Endothelial cell (in vitro differentiated cells): ENCODE measurements at regions not wholly inside any gene's neighbourhood (a gene's known extent, or its start where the extent isn't known, plus 50 kb on each side); places are given as distances from the start of the nearest gene placed in this dataset.

Experiments
- DNase-seq: peaks from one replicate; pipeline ENCODE4 v3.0.0; 2021; ENCODE audit warnings: low spot score
- H3K27ac Mint-ChIP-seq: one replicate; pipeline ENCODE4 v1.8.0; 2021; ENCODE audit warnings: mixed read lengths, inconsistent platforms; ENCODE audit not compliant: unreplicated experiment
- H3K27me3 Mint-ChIP-seq: one replicate; pipeline ENCODE4 v1.8.0; 2021; ENCODE audit warnings: mild to moderate bottlenecking, moderate library complexity, mixed read lengths, inconsistent platforms; ENCODE audit not compliant: unreplicated experiment
- H3K36me3 Mint-ChIP-seq: one replicate; pipeline ENCODE4 v1.8.0; 2021; ENCODE audit warnings: mild to moderate bottlenecking, low read depth, mixed read lengths, inconsistent platforms; ENCODE audit not compliant: unreplicated experiment
- H3K4me1 Mint-ChIP-seq: one replicate; pipeline ENCODE4 v1.8.0; 2021; ENCODE audit warnings: mild to moderate bottlenecking, mixed read lengths, inconsistent platforms; ENCODE audit not compliant: unreplicated experiment
- H3K4me3 Mint-ChIP-seq: one replicate; pipeline ENCODE4 v1.8.0; 2021; ENCODE audit warnings: mild to moderate bottlenecking, mixed read lengths, inconsistent platforms; ENCODE audit not compliant: unreplicated experiment
- H3K9me3 Mint-ChIP-seq: one replicate; pipeline ENCODE4 v1.8.0; 2021; ENCODE audit warnings: mixed read lengths, inconsistent platforms; ENCODE audit not compliant: unreplicated experiment
- TF ChIP-seq, protein P1 (sequence below): fragments of 200-600 bp; sonication (generic); IDR thresholded peaks from one replicate; pipeline ENCODE4 v1.5.0; 2021; ENCODE audit warnings: antibody characterized with exemption; ENCODE audit not compliant: unreplicated experiment

GRCh38 chr16:64364416-64364815, 757.4 kb downstream of the CDH11 start:
- Mint-ChIP-seq H3K27me3 (no peaks in the 10 kb centered on the region), H3K36me3 (no peaks in the 10 kb centered on the region), H3K9me3 (no peaks in the 10 kb centered on the region), H3K4me3 (no peak overlapping the region), H3K27ac (no peak overlapping the region), H3K4me1 (peaks cover 5% of the 10 kb centered on the region)
- no peak for DNase-seq
- TF ChIP-seq, protein P1, sequence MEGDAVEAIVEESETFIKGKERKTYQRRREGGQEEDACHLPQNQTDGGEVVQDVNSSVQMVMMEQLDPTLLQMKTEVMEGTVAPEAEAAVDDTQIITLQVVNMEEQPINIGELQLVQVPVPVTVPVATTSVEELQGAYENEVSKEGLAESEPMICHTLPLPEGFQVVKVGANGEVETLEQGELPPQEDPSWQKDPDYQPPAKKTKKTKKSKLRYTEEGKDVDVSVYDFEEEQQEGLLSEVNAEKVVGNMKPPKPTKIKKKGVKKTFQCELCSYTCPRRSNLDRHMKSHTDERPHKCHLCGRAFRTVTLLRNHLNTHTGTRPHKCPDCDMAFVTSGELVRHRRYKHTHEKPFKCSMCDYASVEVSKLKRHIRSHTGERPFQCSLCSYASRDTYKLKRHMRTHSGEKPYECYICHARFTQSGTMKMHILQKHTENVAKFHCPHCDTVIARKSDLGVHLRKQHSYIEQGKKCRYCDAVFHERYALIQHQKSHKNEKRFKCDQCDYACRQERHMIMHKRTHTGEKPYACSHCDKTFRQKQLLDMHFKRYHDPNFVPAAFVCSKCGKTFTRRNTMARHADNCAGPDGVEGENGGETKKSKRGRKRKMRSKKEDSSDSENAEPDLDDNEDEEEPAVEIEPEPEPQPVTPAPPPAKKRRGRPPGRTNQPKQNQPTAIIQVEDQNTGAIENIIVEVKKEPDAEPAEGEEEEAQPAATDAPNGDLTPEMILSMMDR, result no peak

- peaks cover 5% of the 10 kb centered on the region for H3K4me1 Mint-ChIP-seq
- no peak overlapping the region for H3K4me3 Mint-ChIP-seq
- H3K9me3 Mint-ChIP-seq, result no peaks in the 10 kb centered on the region
- DNase-seq, result no peak
- TF ChIP-seq, protein P1, result no peak
- no peaks in the 10 kb centered on the region for H3K36me3 Mint-ChIP-seq
- H3K27ac Mint-ChIP-seq, result no peak overlapping the region
- H3K27me3 Mint-ChIP-seq, result no peaks in the 10 kb centered on the region
These were observed 757.8 kb downstream of the CDH11 start for GRCh38 chr16:64364016-64364415.

DNA sequence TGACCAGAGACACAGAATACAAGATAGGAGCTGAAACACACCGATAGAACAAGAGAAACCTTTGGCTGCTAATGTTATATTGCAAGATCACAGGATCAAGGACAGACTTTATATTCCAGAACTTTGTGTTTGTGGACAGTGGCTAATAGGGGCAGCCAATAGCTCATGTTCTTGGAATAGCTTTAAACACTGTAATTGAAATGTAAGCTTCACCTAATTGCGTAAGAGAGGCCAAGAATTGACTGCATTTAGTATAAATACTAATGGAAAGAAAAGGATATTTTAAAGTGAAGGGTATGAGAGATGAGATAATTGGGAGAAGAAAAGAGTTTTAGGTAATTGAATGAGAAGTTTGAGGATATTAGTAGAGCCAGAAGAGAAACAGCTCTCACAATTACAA, 758.8 kb downstream of the CDH11 start:
- no peak overlapping the region for H3K27ac Mint-ChIP-seq
- H3K4me1 Mint-ChIP-seq, result peaks cover 5% of the 10 kb centered on the region
- TF ChIP-seq, protein P1, result no peak
- H3K36me3 Mint-ChIP-seq, result no peaks in the 10 kb centered on the region
- no peaks in the 10 kb centered on the region for H3K27me3 Mint-ChIP-seq
- DNase-seq, result no peak
- H3K9me3 Mint-ChIP-seq, result no peaks in the 10 kb centered on the region
- no peak overlapping the region for H3K4me3 Mint-ChIP-seq

- DNase-seq, result no peak
- no peaks in the 10 kb centered on the region for H3K9me3 Mint-ChIP-seq
These were observed 759.7 kb downstream of the CDH11 start for GRCh38 chr16:64362193-64362592.

DNA sequence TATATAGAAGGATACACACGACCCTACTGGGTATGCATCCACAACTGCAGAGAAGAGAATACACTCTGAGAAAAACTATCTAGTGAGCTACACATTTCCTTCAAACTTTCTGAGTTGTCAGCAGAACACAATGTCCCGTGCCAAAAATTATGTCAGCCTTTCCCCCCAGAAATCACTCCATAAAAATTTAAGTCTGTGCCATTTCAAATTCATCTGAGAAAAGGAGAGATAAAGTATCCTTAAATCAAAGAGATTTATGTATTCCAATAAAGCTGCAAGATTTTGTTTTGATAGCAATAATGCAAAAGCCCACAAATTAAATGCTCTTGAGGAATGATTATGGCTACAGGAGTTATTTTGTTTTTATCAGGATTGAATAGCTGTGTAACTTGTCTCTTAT, 760.1 kb downstream of the CDH11 start:
- H3K27ac Mint-ChIP-seq, result no peak overlapping the region
- H3K4me1 Mint-ChIP-seq, result peaks cover 5% of the 10 kb centered on the region
- H3K36me3 Mint-ChIP-seq, result no peaks in the 10 kb centered on the region
- no peaks in the 10 kb centered on the region for H3K27me3 Mint-ChIP-seq
- H3K9me3 Mint-ChIP-seq, result no peaks in the 10 kb centered on the region
- TF ChIP-seq, protein P1, result no peak
- no peak overlapping the region for H3K4me3 Mint-ChIP-seq
- no peak for DNase-seq

More at GRCh38 chr16:64362193-64362592, 759.7 kb downstream of the CDH11 start:
- Mint-ChIP-seq H3K4me3 (no peak overlapping the region), H3K27me3 (no peaks in the 10 kb centered on the region), H3K36me3 (no peaks in the 10 kb centered on the region), H3K27ac (no peak overlapping the region), H3K4me1 (peaks cover 5% of the 10 kb centered on the region)
- TF ChIP-seq, protein P1, result no peak
